ENCODE measurements at regions not wholly inside any gene's neighbourhood (a gene's known extent, or its start where the extent isn't known, plus 50 kb on each side); places are given as distances from the start of the nearest gene placed in this dataset.

DNA sequence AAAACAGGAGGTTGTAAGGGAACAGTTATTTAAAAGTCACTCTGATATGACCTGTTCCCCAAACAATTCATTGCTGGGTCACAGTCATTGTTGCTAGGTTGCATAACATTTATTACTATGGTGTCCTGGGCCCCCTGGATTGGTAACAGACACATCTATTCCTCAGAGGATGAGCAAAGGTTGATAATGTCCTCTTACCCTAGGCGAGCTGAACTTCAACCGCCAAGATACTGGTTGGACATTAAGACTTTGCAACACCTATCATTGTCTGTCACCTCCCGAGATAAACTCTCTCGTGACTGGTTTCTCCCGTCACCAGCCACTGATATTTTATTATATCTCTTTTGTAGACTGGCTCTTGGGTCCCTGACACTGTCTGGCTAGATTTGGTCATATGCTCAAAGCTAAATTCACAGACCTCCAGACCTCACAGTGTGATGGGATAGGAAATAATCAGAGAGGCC is 361.3 kb downstream of the ZNF521 start:
- Histone ChIP-seq H3K9me3 (ENCODE audit: control insufficient read depth in 3 of 3, low read length in 3 of 3) (no peaks in the 10 kb centered on the region), H3K9ac (ENCODE audit: low read depth in 1 of 3, low read length in 3 of 3) (peak overlapping the region in 1 of 3 donors; percentile 32), H3K4me3 (ENCODE audit: low read length in 3 of 3) (peak overlapping the region in 2 of 3 donors; percentile 14 to 31), H3K27ac (ENCODE audit: low read depth, low read length) (peak overlapping the region; percentile 11), H3K4me1 (ENCODE audit: control insufficient read depth in 3 of 3, insufficient read depth in 3 of 3, low read length in 3 of 3) (peaks cover 32 to 43% (median 33%) of the 10 kb centered on the region in 3 donors), H3K36me3 (ENCODE audit: control insufficient read depth in 3 of 3, insufficient read depth in 3 of 3, low read length in 3 of 3) (no peaks in the 10 kb centered on the region), H3K27me3 (ENCODE audit: control insufficient read depth in 3 of 3, insufficient read depth in 3 of 3, low read length in 3 of 3) (no peaks in the 10 kb centered on the region)

DNA sequence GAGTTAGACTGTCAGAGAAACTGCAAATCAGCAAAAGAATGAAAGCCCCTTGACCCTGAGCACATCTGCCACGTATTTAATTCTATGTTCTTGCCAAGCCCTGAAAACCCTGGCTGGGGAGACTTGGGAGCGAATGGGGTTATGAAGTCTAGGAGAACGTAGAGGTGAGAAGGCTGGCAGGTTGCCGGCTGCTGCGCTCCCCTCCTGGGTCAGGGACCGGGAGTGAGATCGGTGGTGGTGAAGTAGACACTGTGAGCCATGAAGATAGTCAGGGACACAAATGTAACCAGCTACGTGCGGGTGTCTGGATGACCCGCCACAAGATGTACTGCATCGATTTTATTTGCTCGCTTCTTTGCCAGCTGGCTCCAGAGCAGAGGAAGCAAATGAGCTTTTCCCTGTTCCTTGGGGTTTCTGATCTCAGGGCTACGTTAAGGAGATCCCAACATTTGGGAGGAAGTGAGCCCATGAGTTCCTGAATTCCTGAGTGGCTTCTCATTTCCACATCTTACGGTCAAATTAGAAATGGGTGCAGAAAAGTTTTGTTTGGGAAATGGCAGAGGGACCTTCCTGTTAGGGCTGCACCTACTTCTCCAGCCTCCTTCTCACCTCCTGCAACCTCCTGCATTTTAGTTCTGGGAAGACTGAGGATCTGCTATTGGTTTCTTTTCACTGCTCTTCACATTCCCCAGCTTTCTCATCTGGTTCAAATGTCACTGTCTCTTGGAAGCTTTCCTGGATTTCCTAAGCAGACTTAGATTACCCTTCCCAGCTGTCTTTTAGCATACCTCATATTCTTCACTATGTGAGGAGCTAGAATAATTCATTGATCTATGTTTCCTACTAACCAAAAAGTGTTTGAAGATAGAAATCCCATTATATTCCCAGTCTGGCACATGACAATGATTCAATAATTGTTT is 360.6 kb downstream of the ZNF521 start:
- H3K27ac ChIP-seq (ENCODE audit: low read depth, low read length), result peak overlapping the region; percentile 11
- no peaks in the 10 kb centered on the region for H3K27me3 ChIP-seq (ENCODE audit: control insufficient read depth in 3 of 3, insufficient read depth in 3 of 3, low read length in 3 of 3)
- H3K9me3 ChIP-seq (ENCODE audit: control insufficient read depth in 3 of 3, low read length in 3 of 3), result no peaks in the 10 kb centered on the region
- peak overlapping the region in 1 of 3 donors; percentile 32 for H3K9ac ChIP-seq (ENCODE audit: low read depth in 1 of 3, low read length in 3 of 3)
- H3K4me1 ChIP-seq (ENCODE audit: control insufficient read depth in 3 of 3, insufficient read depth in 3 of 3, low read length in 3 of 3), result peaks cover 25 to 38% (median 33%) of the 10 kb centered on the region in 3 donors
- no peaks in the 10 kb centered on the region for H3K36me3 ChIP-seq (ENCODE audit: control insufficient read depth in 3 of 3, insufficient read depth in 3 of 3, low read length in 3 of 3)
- H3K4me3 ChIP-seq (ENCODE audit: low read length in 3 of 3), result peak overlapping the region; percentile 14 to 54 (median 31)

DNA sequence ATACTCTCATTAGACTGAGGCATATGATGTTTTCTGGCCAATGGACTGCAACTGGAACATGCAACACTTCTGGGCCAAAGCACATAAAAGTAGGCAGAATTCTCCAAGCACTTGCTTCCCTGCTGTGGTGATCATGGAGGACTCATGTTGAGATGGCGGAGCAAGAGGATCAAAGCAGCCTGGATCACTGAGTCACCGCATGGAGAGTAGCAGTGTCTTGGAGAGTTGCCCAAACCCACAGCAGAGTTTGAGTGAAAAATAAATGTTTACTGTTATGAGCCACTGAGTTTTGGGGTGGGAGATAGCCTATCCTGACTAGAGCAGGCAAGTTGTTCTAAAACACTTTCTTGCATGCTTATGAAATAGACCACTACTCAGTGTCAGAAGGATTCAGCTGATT is 359.5 kb downstream of the ZNF521 start:
- H3K4me1 ChIP-seq (ENCODE audit: control insufficient read depth in 3 of 3, insufficient read depth in 3 of 3, low read length in 3 of 3), result peaks cover 25 to 36% (median 33%) of the 10 kb centered on the region in 3 donors
- no peaks in the 10 kb centered on the region for H3K36me3 ChIP-seq (ENCODE audit: control insufficient read depth in 3 of 3, insufficient read depth in 3 of 3, low read length in 3 of 3)
- no peaks in the 10 kb centered on the region for H3K27me3 ChIP-seq (ENCODE audit: control insufficient read depth in 3 of 3, insufficient read depth in 3 of 3, low read length in 3 of 3)
- H3K9me3 ChIP-seq (ENCODE audit: control insufficient read depth in 3 of 3, low read length in 3 of 3), result no peaks in the 10 kb centered on the region
- no peak overlapping the region for H3K9ac ChIP-seq (ENCODE audit: low read depth in 1 of 3, low read length in 3 of 3)
- no peak overlapping the region for H3K4me3 ChIP-seq (ENCODE audit: low read length in 3 of 3)
- no peak overlapping the region for H3K27ac ChIP-seq (ENCODE audit: low read depth, low read length)

DNA sequence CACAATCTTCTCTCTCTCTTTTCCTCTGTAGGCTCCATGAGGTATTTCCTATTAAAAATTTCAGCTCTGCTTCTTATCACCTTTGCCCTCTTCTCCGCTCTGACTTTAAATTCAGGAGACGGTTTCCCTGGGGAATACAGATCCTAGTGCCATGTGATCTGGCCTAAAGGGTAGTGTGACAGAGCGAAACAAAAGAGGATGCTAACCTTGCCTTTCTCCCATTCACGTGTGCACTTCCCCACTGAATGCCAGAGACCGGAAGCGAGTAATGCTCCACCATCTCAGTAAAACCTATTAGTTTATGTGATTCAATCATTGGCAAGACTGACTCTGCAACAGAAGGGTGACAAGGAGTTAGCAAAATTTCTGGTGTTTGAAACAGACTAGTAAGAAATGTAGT is 358.3 kb downstream of the ZNF521 start:
- Histone ChIP-seq H3K27ac (ENCODE audit: low read depth, low read length) (no peak overlapping the region), H3K4me3 (ENCODE audit: low read length in 3 of 3) (no peak overlapping the region), H3K9me3 (ENCODE audit: control insufficient read depth in 3 of 3, low read length in 3 of 3) (no peaks in the 10 kb centered on the region), H3K4me1 (ENCODE audit: control insufficient read depth in 3 of 3, insufficient read depth in 3 of 3, low read length in 3 of 3) (peaks cover 15 to 25% (median 22%) of the 10 kb centered on the region in 3 donors), H3K36me3 (ENCODE audit: control insufficient read depth in 3 of 3, insufficient read depth in 3 of 3, low read length in 3 of 3) (no peaks in the 10 kb centered on the region), H3K27me3 (ENCODE audit: control insufficient read depth in 3 of 3, insufficient read depth in 3 of 3, low read length in 3 of 3) (no peaks in the 10 kb centered on the region), H3K9ac (ENCODE audit: low read depth in 1 of 3, low read length in 3 of 3) (no peak overlapping the region)

DNA sequence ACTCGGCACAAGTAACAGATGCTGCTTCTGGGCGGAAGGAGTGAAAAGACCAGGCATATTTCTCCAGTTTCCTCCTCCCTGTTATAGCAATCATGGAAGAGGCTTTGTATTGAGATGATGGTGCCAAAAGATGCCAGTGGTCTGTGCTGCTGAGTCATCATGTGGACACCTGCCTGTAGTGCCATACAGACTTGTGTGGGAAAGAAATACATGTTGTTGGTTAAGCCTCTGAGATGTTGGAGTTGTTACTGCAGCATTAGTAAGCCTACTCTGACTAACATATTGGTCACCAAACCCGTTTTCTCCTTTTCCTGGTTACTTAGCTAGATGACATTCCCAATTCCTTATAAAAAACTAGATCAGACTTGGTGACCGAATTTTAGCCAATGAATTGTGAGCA is 356.9 kb downstream of the ZNF521 start:
- Histone ChIP-seq H3K36me3 (ENCODE audit: control insufficient read depth in 3 of 3, insufficient read depth in 3 of 3, low read length in 3 of 3) (no peaks in the 10 kb centered on the region), H3K9ac (ENCODE audit: low read depth in 1 of 3, low read length in 3 of 3) (no peak overlapping the region), H3K27me3 (ENCODE audit: control insufficient read depth in 3 of 3, insufficient read depth in 3 of 3, low read length in 3 of 3) (no peaks in the 10 kb centered on the region), H3K27ac (ENCODE audit: low read depth, low read length) (no peak overlapping the region), H3K9me3 (ENCODE audit: control insufficient read depth in 3 of 3, low read length in 3 of 3) (peaks cover 2 to 4% (median 4%) of the 10 kb centered on the region in 3 donors), H3K4me3 (ENCODE audit: low read length in 3 of 3) (no peak overlapping the region), H3K4me1 (ENCODE audit: control insufficient read depth in 3 of 3, insufficient read depth in 3 of 3, low read length in 3 of 3) (peaks cover 14 to 18% (median 17%) of the 10 kb centered on the region in 3 donors)

DNA sequence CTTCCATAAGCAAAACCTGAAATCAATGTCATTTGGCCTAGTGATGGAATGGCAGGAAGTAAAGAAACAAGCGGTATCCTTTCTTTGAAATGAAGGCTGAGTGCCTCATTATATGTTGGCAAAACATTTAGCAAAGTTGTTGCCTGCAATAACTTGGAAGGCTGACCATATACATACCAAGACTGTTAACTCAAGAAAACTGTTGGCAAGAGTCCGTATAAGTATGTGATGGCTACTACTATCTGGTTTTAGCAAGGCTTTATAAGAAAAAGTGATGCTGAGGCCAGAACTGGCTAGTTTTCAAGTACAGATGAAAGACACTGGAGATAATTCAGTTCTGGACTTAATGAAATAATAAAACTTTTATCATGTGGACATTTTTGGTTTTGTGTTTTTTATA is 356.2 kb downstream of the ZNF521 start:
- Histone ChIP-seq H3K9ac (ENCODE audit: low read depth in 1 of 3, low read length in 3 of 3) (no peak overlapping the region), H3K4me1 (ENCODE audit: control insufficient read depth in 3 of 3, insufficient read depth in 3 of 3, low read length in 3 of 3) (peaks cover 10 to 12% (median 11%) of the 10 kb centered on the region in 3 donors), H3K27me3 (ENCODE audit: control insufficient read depth in 3 of 3, insufficient read depth in 3 of 3, low read length in 3 of 3) (no peaks in the 10 kb centered on the region), H3K36me3 (ENCODE audit: control insufficient read depth in 3 of 3, insufficient read depth in 3 of 3, low read length in 3 of 3) (no peaks in the 10 kb centered on the region), H3K4me3 (ENCODE audit: low read length in 3 of 3) (no peak overlapping the region), H3K27ac (ENCODE audit: low read depth, low read length) (no peak overlapping the region), H3K9me3 (ENCODE audit: control insufficient read depth in 3 of 3, low read length in 3 of 3) (peaks cover 2 to 4% (median 4%) of the 10 kb centered on the region in 3 donors)

DNA sequence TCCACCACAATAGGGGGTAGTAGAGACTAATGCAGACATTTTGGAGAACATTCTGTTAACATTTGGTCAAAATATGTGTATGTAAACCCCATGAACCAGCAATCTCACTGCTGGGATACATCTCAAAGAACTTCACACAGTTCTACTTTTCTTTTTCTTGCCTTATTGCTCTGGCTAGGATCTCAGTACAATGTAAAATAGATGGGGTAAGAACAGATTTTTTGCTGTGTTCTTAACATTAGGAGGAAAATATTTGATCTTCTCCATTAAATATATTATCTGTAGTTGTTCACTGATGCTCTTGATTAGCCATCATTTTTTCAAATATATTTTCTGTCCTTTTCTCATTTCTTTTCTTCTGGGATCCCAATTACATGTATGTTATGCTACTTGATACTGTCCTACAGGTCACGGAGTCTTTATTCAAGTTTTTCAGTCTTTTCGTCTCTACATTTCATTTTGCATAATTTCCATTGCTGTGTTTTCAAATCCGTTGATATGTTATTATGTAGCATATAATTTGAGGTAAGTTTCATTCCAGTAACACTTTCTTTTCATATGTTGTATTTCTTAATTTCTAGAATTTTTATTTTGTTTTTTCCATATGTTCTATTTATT is 352.2 kb downstream of the ZNF521 start:
- Histone ChIP-seq H3K27ac (ENCODE audit: low read depth, low read length) (no peak overlapping the region), H3K36me3 (ENCODE audit: control insufficient read depth in 3 of 3, insufficient read depth in 3 of 3, low read length in 3 of 3) (no peaks in the 10 kb centered on the region), H3K4me3 (ENCODE audit: low read length in 3 of 3) (no peak overlapping the region), H3K9me3 (ENCODE audit: control insufficient read depth in 3 of 3, low read length in 3 of 3) (peaks cover 2 to 4% (median 4%) of the 10 kb centered on the region in 3 donors), H3K9ac (ENCODE audit: low read depth in 1 of 3, low read length in 3 of 3) (no peak overlapping the region), H3K27me3 (ENCODE audit: control insufficient read depth in 3 of 3, insufficient read depth in 3 of 3, low read length in 3 of 3) (no peaks in the 10 kb centered on the region), H3K4me1 (ENCODE audit: control insufficient read depth in 3 of 3, insufficient read depth in 3 of 3, low read length in 3 of 3) (peaks cover 0 to 2% (median 0%) of the 10 kb centered on the region in 3 donors)

DNA sequence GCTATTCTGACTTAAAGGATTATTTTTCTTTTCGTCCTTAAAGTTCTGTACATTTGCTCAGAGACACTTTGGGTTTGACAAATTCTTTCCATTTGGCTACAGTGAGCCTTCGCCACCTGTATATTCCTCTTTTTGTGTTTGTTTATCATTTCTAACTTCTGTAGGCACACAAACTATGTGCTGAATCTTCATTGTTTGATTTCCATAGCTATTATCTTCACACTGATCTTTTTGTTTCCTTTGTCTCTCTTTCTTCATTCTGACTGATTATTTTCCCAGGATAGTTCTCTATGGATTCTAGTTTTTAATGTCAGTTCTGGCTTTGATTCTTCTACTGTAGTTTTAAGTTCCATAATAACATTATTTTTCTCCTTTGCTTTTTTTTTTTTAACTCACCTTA is 350.2 kb downstream of the ZNF521 start:
- Histone ChIP-seq H3K4me3 (ENCODE audit: low read length in 3 of 3) (no peak overlapping the region), H3K4me1 (ENCODE audit: control insufficient read depth in 3 of 3, insufficient read depth in 3 of 3, low read length in 3 of 3) (peaks cover 9 to 13% (median 9%) of the 10 kb centered on the region in 3 donors), H3K36me3 (ENCODE audit: control insufficient read depth in 3 of 3, insufficient read depth in 3 of 3, low read length in 3 of 3) (no peaks in the 10 kb centered on the region), H3K9me3 (ENCODE audit: control insufficient read depth in 3 of 3, low read length in 3 of 3) (peaks cover 2 to 4% (median 4%) of the 10 kb centered on the region in 3 donors), H3K27me3 (ENCODE audit: control insufficient read depth in 3 of 3, insufficient read depth in 3 of 3, low read length in 3 of 3) (no peaks in the 10 kb centered on the region), H3K27ac (ENCODE audit: low read depth, low read length) (no peak overlapping the region), H3K9ac (ENCODE audit: low read depth in 1 of 3, low read length in 3 of 3) (no peak overlapping the region)

DNA sequence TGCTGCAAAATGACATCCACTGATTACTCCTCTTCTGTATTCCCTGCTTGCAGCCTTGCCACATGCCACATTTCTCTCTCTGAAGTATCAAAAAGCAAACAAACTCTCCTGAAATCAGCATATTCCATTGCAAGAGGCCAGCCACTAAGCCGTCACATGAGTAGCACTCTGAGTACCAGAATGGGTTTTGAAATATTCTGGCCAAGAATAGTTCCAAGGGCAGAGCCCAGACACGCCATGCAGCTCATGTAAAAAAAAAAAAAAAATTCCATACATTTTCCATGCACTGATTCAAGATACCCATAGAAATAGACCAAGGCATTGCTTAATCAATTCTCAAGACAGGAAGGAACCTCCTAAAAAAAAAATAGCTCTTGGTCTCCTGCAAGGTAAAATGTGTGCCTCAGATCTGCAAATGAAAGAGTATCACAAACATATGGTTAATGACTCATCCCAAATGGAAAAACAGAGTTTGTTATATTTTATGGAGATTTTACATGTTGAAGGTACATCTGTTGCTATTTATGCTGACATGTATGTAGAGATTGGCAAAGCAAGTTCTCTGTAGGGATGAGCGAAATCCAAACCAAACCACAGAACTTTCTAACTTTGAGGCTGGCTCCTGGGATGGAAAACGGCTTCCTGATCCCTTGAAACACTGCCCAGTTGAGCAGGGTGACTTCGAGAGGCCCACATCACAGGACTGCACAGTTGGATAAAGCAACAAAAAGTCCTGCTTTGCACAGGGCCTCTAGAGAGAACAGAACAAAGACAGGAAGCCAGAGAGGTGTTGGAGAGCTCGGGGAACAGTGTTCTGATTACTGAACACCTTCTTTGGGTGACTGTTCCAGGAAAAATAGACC is 346.2 kb downstream of the ZNF521 start:
- Histone ChIP-seq H3K4me1 (ENCODE audit: control insufficient read depth in 3 of 3, insufficient read depth in 3 of 3, low read length in 3 of 3) (peaks cover 10 to 14% (median 11%) of the 10 kb centered on the region in 3 donors), H3K9ac (ENCODE audit: low read depth in 1 of 3, low read length in 3 of 3) (no peak overlapping the region), H3K9me3 (ENCODE audit: control insufficient read depth in 3 of 3, low read length in 3 of 3) (no peaks in the 10 kb centered on the region), H3K27ac (ENCODE audit: low read depth, low read length) (peak overlapping the region; percentile 22), H3K4me3 (ENCODE audit: low read length in 3 of 3) (no peak overlapping the region), H3K36me3 (ENCODE audit: control insufficient read depth in 3 of 3, insufficient read depth in 3 of 3, low read length in 3 of 3) (no peaks in the 10 kb centered on the region), H3K27me3 (ENCODE audit: control insufficient read depth in 3 of 3, insufficient read depth in 3 of 3, low read length in 3 of 3) (no peaks in the 10 kb centered on the region)

Data from skeletal muscle tissue (tissue), 3 donors.